ENCODE measurements at regions not wholly inside any gene's neighbourhood (a gene's known extent, or its start where the extent isn't known, plus 50 kb on each side); places are given as distances from the start of the nearest gene placed in this dataset.
"Not testable (repeated sequence)": the region's sequence is repeated elsewhere in the genome, so short reads cannot be mapped to it uniquely, and the experiment has no call there.

- TF ChIP-seq CTCF (IDR thresholded peaks at IDR 0.05) = no peak
- Histone ChIP-seq H3K27ac (no peak overlapping the region), H3K9me3 (no peaks in the 10 kb centered on the region), H3K4me3 (ENCODE audit: low read depth in 1 of 2, low read length in 1 of 2) (no peak overlapping the region), H3K36me3 (no peaks in the 10 kb centered on the region), H3K27me3 (no peaks in the 10 kb centered on the region), H3K4me1 (ENCODE audit: control insufficient read depth in 1 of 2, insufficient read depth in 1 of 2, low read depth in 1 of 2, low read length in 1 of 2) (peaks cover 0 to 7% of the 10 kb centered on the region in 2 experiments)
Measured at GRCh38 chr12:47409310-47409987, 296.4 kb downstream of the RPAP3 start.

GRCh38 chr12:47408171-47408871 lies 297.5 kb downstream of the RPAP3 start:
- Histone ChIP-seq H3K36me3 (no peaks in the 10 kb centered on the region), H3K27ac (no peak overlapping the region), H3K4me1 (ENCODE audit: control insufficient read depth in 1 of 2, insufficient read depth in 1 of 2, low read depth in 1 of 2, low read length in 1 of 2) (peaks cover 0 to 7% of the 10 kb centered on the region in 2 experiments), H3K9me3 (no peaks in the 10 kb centered on the region), H3K4me3 (ENCODE audit: low read depth in 1 of 2, low read length in 1 of 2) (no peak overlapping the region), H3K27me3 (no peaks in the 10 kb centered on the region)
- TF ChIP-seq CTCF (IDR thresholded peaks at IDR 0.05) = peak; percentile 61

GRCh38 chr12:47407463-47408129 lies 298.2 kb downstream of the RPAP3 start:
- Histone ChIP-seq H3K27ac (no peak overlapping the region), H3K4me1 (ENCODE audit: control insufficient read depth in 1 of 2, insufficient read depth in 1 of 2, low read depth in 1 of 2, low read length in 1 of 2) (peaks cover 0 to 7% of the 10 kb centered on the region in 2 experiments)

GRCh38 chr12:47403681-47404080 lies 302.1 kb downstream of the RPAP3 start:
- no peak for TF ChIP-seq CTCF (IDR thresholded peaks at IDR 0.05)
- Histone ChIP-seq H3K27me3 (no peaks in the 10 kb centered on the region), H3K36me3 (no peaks in the 10 kb centered on the region), H3K4me3 (ENCODE audit: low read depth in 1 of 2, low read length in 1 of 2) (no peak overlapping the region), H3K27ac (no peak overlapping the region), H3K9me3 (no peaks in the 10 kb centered on the region), H3K4me1 (ENCODE audit: control insufficient read depth in 1 of 2, insufficient read depth in 1 of 2, low read depth in 1 of 2, low read length in 1 of 2) (peaks cover 7 to 17% of the 10 kb centered on the region in 2 experiments)

More at GRCh38 chr12:47407463-47408129, 298.2 kb downstream of the RPAP3 start:
- Histone ChIP-seq H3K4me3 (ENCODE audit: low read depth in 1 of 2, low read length in 1 of 2) (no peak overlapping the region), H3K9me3 (no peaks in the 10 kb centered on the region), H3K36me3 (no peaks in the 10 kb centered on the region), H3K27me3 (no peaks in the 10 kb centered on the region)
- no peak for TF ChIP-seq CTCF (IDR thresholded peaks at IDR 0.05)

GRCh38 chr12:47401196-47401595 lies 304.6 kb downstream of the RPAP3 start:
- not testable (repeated sequence) for H3K9me3 ChIP-seq; H3K36me3 ChIP-seq; H3K27me3 ChIP-seq; H3K4me1 ChIP-seq (ENCODE audit: control insufficient read depth in 1 of 2, insufficient read depth in 1 of 2, low read depth in 1 of 2, low read length in 1 of 2); H3K4me3 ChIP-seq (ENCODE audit: low read depth in 1 of 2, low read length in 1 of 2)
- H3K27ac ChIP-seq = peak overlapping the region; percentile 47
- peak; percentile 23 for TF ChIP-seq CTCF (IDR thresholded peaks at IDR 0.05)

All from neutrophil (primary cell).